NB4 (cell line): ENCODE measurements at regions not wholly inside any gene's neighbourhood (a gene's known extent, or its start where the extent isn't known, plus 50 kb on each side); places are given as distances from the start of the nearest gene placed in this dataset.

Experiments used
- CTCF ChIP-seq: IDR thresholded peaks from one replicate; pipeline ENCODE4 v1.5.1; 2012; ENCODE audit warnings: low read depth, low read length
- MAX ChIP-seq: IDR thresholded peaks from 2 replicates; pipeline ENCODE4 v1.6.1; 2011; ENCODE audit warnings: low read depth, low read length
- POLR2A ChIP-seq: IDR thresholded peaks from 2 replicates; pipeline ENCODE4 v1.6.1; 2011; ENCODE audit warnings: mild to moderate bottlenecking; ENCODE audit not compliant: insufficient read length; ENCODE audit errors: extremely low read depth

DNA sequence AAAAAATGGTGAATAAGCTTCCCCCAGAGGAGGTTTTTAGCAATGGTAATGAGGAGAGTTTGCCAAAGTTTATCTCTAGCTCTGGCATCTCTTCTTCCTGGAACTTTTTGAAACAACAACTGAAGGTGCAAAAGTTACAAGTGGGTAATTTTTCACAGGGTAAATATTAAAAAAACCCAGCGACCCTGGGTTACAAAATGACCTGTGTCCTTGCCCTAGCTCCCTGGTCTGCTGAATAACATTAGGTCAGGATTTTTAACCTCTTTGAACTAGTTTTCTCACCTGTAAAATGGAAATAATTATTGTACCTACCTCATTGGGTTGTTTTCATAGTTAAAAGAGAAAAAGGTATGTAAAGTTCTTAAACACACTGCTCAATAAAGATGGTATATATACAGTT, 332.4 kb upstream of the DUSP10 start:
- no peak for TF ChIP-seq CTCF
- TF ChIP-seq POLR2A, result no peak
- no peak for TF ChIP-seq MAX
